Activated CD8-positive, alpha-beta memory T cell treated with anti-CD3 and anti-CD28 coated beads, Interleukin-2, amount 10 ng/mL, durations not matched to agents 7 days and 5 days (primary cell): ENCODE measurements at regions not wholly inside any gene's neighbourhood (a gene's known extent, or its start where the extent isn't known, plus 50 kb on each side); places are given as distances from the start of the nearest gene placed in this dataset.

Experiments used
- ATAC-seq: fragments of 150-1000 bp; cut with Tn5 transposase; one replicate; pipeline ENCODE4 v1.10.0; 2021; ENCODE audit warnings: moderate library complexity
- CTCF ChIA-PET: fragments of 350-600 bp; sonication (Branson Sonifier 250); formaldehyde crosslinking; loops from one replicate; lab custom pipeline; 2021; ENCODE audit warnings: antibody characterized with exemption; lab: Charles Lee
- DNase-seq: peaks from one replicate; pipeline ENCODE4 v3.0.0-alpha.2; 2020
- H3K27ac Mint-ChIP-seq: one replicate; pipeline ENCODE4 v1.8.0; 2021; ENCODE audit warnings: mild to moderate bottlenecking, mixed read lengths
- H3K27me3 Mint-ChIP-seq: one replicate; pipeline ENCODE4 v1.8.0; 2021; ENCODE audit warnings: mixed read lengths
- H3K36me3 Mint-ChIP-seq: one replicate; pipeline ENCODE4 v1.8.0; 2021; ENCODE audit warnings: mild to moderate bottlenecking, mixed read lengths
- H3K4me1 Mint-ChIP-seq: one replicate; pipeline ENCODE4 v1.8.0; 2021; ENCODE audit warnings: mixed read lengths
- H3K4me3 Mint-ChIP-seq: one replicate; pipeline ENCODE4 v1.8.0; 2021; ENCODE audit warnings: mild to moderate bottlenecking, moderate library complexity, mixed read lengths
- H3K9me3 Mint-ChIP-seq: one replicate; pipeline ENCODE4 v1.8.0; 2022; ENCODE audit warnings: low read depth, mixed read lengths

- Mint-ChIP-seq H3K9me3 (no peaks in the 10 kb centered on the region), H3K27ac (no peak overlapping the region), H3K4me3 (no peak overlapping the region), H3K36me3 (no peaks in the 10 kb centered on the region), H3K4me1 (peaks cover 18% of the 10 kb centered on the region), H3K27me3 (peaks cover 2% of the 10 kb centered on the region)
- ATAC-seq (no peak), DNase-seq (no peak)
- CTCF ChIA-PET = no interaction called here
Observed at GRCh38 chr3:41118461-41119390, 80.6 kb upstream of the CTNNB1 start.

GRCh38 chr3:41120460-41120859, 78.8 kb upstream of the CTNNB1 start:
- peaks cover 2% of the 10 kb centered on the region for H3K9me3 Mint-ChIP-seq
- H3K27ac Mint-ChIP-seq = no peak overlapping the region
- H3K4me3 Mint-ChIP-seq = no peak overlapping the region
- H3K27me3 Mint-ChIP-seq = peaks cover 2% of the 10 kb centered on the region
- H3K4me1 Mint-ChIP-seq = peaks cover 18% of the 10 kb centered on the region
- DNase-seq = no peak
- H3K36me3 Mint-ChIP-seq = no peaks in the 10 kb centered on the region
- no peak for ATAC-seq
- CTCF ChIA-PET = no interaction called here

- CTCF ChIA-PET = no interaction called here
- ATAC-seq = no peak
- Mint-ChIP-seq H3K4me1 (no peaks in the 10 kb centered on the region), H3K4me3 (no peak overlapping the region), H3K27ac (no peak overlapping the region), H3K27me3 (peaks cover 2% of the 10 kb centered on the region), H3K9me3 (peaks cover 11% of the 10 kb centered on the region), H3K36me3 (no peaks in the 10 kb centered on the region)
- DNase-seq = no peak
Observed at GRCh38 chr3:41125258-41125657, 74.0 kb upstream of the CTNNB1 start.

GRCh38 chr3:41126472-41126871, 72.8 kb upstream of the CTNNB1 start:
- CTCF ChIA-PET = interaction anchor here (1.2 kb wide), 1 partner anchor 9 kb away, joined by 3 read pairs; no protein-coding TSS in a partner anchor
- H3K9me3 Mint-ChIP-seq = peaks cover 12% of the 10 kb centered on the region
- no peak overlapping the region for H3K27ac Mint-ChIP-seq
- H3K36me3 Mint-ChIP-seq = peaks cover under 1% of the 10 kb centered on the region
- DNase-seq = no peak
- H3K4me1 Mint-ChIP-seq = no peaks in the 10 kb centered on the region
- peaks cover under 1% of the 10 kb centered on the region for H3K27me3 Mint-ChIP-seq
- ATAC-seq = no peak
- no peak overlapping the region for H3K4me3 Mint-ChIP-seq

- Mint-ChIP-seq H3K9me3 (peaks cover 12% of the 10 kb centered on the region), H3K36me3 (peaks cover 1% of the 10 kb centered on the region), H3K4me3 (no peak overlapping the region), H3K4me1 (no peaks in the 10 kb centered on the region), H3K27me3 (peaks cover 3% of the 10 kb centered on the region), H3K27ac (no peak overlapping the region)
- CTCF ChIA-PET = interaction anchor here (1.2 kb wide), 1 partner anchor 10 kb away, joined by 3 read pairs; no protein-coding TSS in a partner anchor
- DNase-seq = no peak
- ATAC-seq = no peak
Observed at GRCh38 chr3:41126961-41127360, 72.3 kb upstream of the CTNNB1 start.

GRCh38 chr3:41127414-41127813, 71.9 kb upstream of the CTNNB1 start:
- Mint-ChIP-seq H3K27me3 (peaks cover 3% of the 10 kb centered on the region), H3K27ac (no peak overlapping the region), H3K9me3 (peaks cover 12% of the 10 kb centered on the region), H3K36me3 (peaks cover 1% of the 10 kb centered on the region), H3K4me3 (no peak overlapping the region), H3K4me1 (no peaks in the 10 kb centered on the region)
- DNase-seq (no peak), ATAC-seq (no peak)
- CTCF ChIA-PET = no interaction called here

DNA sequence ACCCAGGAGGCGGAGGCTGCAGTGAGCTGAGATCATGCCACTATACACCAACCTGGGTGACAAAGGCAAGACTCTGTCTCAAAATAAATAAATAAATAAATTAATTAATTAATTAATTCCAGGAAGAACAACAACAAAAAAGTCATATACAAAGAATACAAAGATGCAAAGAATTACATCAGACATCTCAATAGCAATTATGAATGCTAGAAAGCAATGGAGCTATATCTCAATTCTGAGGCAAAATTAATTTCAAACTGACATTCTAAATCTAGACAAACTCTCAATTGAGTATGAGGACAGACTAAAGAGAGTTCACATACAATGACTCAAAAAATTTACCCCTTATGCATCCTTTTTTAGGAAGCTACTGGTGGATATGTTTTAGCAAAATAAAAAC, 69.6 kb upstream of the CTNNB1 start:
- DNase-seq = no peak
- no peak for ATAC-seq
- Mint-ChIP-seq H3K27me3 (peaks cover 14% of the 10 kb centered on the region), H3K27ac (no peak overlapping the region), H3K4me3 (no peak overlapping the region), H3K4me1 (no peaks in the 10 kb centered on the region), H3K9me3 (peaks cover 9% of the 10 kb centered on the region), H3K36me3 (peaks cover 1% of the 10 kb centered on the region)
- CTCF ChIA-PET = no interaction called here

DNA sequence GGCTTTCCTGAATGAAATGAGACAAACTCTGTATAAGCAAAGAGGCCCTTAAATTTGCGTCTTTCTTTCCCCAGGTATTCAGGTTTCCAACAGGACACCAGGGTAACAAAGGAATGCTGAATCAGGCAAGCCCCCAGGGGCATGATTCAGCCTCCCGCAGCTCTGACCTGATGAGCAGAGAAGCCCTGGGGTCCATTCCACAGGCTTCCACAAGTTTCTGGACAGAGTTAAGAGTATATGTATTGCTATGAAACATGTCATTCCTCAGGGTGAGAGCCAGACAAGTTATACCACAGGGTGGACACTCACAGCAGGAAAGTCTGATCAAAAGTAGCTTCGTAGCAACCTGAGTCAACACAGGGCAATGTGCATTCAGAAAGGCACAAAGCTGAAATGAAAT, 68.1 kb upstream of the CTNNB1 start:
- DNase-seq (no peak), ATAC-seq (no peak)
- H3K36me3 Mint-ChIP-seq = peaks cover 1% of the 10 kb centered on the region
- H3K27ac Mint-ChIP-seq = no peak overlapping the region
- no peak overlapping the region for H3K4me3 Mint-ChIP-seq
- CTCF ChIA-PET = no interaction called here
- peaks cover 9% of the 10 kb centered on the region for H3K9me3 Mint-ChIP-seq
- peaks cover 14% of the 10 kb centered on the region for H3K27me3 Mint-ChIP-seq
- no peaks in the 10 kb centered on the region for H3K4me1 Mint-ChIP-seq

DNA sequence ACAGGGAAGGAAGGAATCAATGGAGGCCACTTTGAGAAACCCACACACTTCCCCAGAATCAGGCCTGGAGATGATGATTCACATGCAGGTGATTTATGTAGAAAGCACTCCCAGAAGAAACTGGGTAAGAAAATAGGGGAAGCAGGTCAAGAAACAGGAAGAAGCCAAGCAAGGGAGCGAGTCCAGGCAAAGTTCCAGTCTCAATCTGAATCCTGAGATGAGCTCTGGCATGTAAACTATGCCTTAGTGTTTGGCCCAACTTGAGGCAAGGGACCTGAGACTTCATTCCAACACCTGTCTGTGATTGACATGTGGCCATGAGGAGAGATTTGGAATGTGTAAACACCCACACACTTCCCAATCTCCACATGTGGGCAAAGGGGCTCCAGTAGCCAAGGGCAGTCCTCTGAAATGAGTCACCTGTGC, 61.6 kb upstream of the CTNNB1 start:
- Mint-ChIP-seq H3K36me3 (no peaks in the 10 kb centered on the region), H3K27ac (no peak overlapping the region), H3K4me3 (no peak overlapping the region), H3K9me3 (no peaks in the 10 kb centered on the region), H3K27me3 (peaks cover 18% of the 10 kb centered on the region), H3K4me1 (no peaks in the 10 kb centered on the region)
- ATAC-seq = no peak
- DNase-seq = no peak
- CTCF ChIA-PET = no interaction called here

DNA sequence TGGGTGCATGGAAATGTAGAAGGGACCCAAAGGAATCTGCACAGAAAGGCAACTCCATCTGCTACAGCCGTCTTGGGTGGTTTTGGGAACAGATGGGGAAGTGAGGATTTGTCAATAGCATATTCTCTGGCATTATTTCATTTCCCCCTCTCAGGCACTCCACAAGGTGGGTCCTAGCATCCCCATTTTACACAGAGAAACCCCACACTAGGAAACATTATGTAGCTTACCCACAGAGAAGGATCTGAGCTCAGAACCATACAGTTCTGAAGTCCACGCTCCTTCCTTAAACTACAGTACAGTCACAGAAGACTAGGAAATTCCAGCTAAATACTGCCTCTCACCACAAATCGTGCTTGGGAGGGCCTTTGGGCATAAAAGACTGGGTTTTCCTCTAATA, 61.2 kb upstream of the CTNNB1 start:
- Mint-ChIP-seq H3K4me1 (no peaks in the 10 kb centered on the region), H3K27ac (no peak overlapping the region), H3K9me3 (no peaks in the 10 kb centered on the region), H3K4me3 (no peak overlapping the region), H3K27me3 (peaks cover 17% of the 10 kb centered on the region), H3K36me3 (no peaks in the 10 kb centered on the region)
- CTCF ChIA-PET = no interaction called here
- no peak for DNase-seq
- ATAC-seq = no peak

DNA sequence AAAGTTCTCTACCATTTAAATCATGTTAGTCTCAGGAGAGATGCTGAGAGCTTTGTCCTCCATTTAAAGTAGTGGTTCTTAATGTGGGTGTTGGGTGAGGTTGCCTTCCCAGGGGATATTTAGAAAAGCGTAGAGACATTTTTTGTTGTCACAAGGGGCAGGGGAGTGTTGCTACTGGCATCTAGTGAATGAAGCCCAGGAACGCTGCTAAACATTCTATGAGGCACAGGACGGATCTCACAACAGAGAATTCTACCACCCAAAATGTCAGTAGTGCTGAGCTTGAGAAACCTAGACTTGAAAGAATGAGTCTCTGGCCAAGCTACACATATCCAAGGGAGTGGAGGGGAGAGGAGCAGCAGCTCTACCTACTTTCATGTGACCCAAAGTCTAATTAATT, 60.7 kb upstream of the CTNNB1 start:
- Mint-ChIP-seq H3K27ac (no peak overlapping the region), H3K4me1 (no peaks in the 10 kb centered on the region), H3K9me3 (no peaks in the 10 kb centered on the region), H3K4me3 (no peak overlapping the region), H3K27me3 (peaks cover 19% of the 10 kb centered on the region), H3K36me3 (no peaks in the 10 kb centered on the region)
- no peak for DNase-seq
- ATAC-seq = no peak
- CTCF ChIA-PET = no interaction called here

- no peaks in the 10 kb centered on the region for H3K9me3 Mint-ChIP-seq
- no peaks in the 10 kb centered on the region for H3K4me1 Mint-ChIP-seq
- no peak overlapping the region for H3K27ac Mint-ChIP-seq
- no peak overlapping the region for H3K4me3 Mint-ChIP-seq
- no peak for DNase-seq
- peaks cover 16% of the 10 kb centered on the region for H3K27me3 Mint-ChIP-seq
- no peak for ATAC-seq
- no peaks in the 10 kb centered on the region for H3K36me3 Mint-ChIP-seq
- CTCF ChIA-PET = no interaction called here
Observed at GRCh38 chr3:41140242-41140641, 59.1 kb upstream of the CTNNB1 start.

GRCh38 chr3:41141433-41142167, 57.7 kb upstream of the CTNNB1 start:
- Mint-ChIP-seq H3K27me3 (peaks cover 16% of the 10 kb centered on the region), H3K9me3 (peaks cover 2% of the 10 kb centered on the region), H3K27ac (no peak overlapping the region), H3K36me3 (peaks cover 1% of the 10 kb centered on the region), H3K4me1 (no peaks in the 10 kb centered on the region), H3K4me3 (no peak overlapping the region)
- no peak for ATAC-seq
- DNase-seq = no peak
- CTCF ChIA-PET = no interaction called here
